ENCODE measurements at regions not wholly inside any gene's neighbourhood (a gene's known extent, or its start where the extent isn't known, plus 50 kb on each side); places are given as distances from the start of the nearest gene placed in this dataset.

GRCh38 chr18:39773646-39774045 is 2181.4 kb upstream of the PIK3C3 start:
- DNase-seq (ENCODE audit: low spot score) = no peak

- DNase-seq (ENCODE audit: low spot score) = no peak
Measured at GRCh38 chr18:39772155-39772919, 2182.7 kb upstream of the PIK3C3 start.

- no peak for DNase-seq (ENCODE audit: low spot score)
Measured at GRCh38 chr18:39770399-39770798, 2184.6 kb upstream of the PIK3C3 start.

GRCh38 chr18:39764873-39765272 is 2190.2 kb upstream of the PIK3C3 start:
- no peak for DNase-seq (ENCODE audit: low spot score)

- no peak for DNase-seq (ENCODE audit: low spot score)
Measured at GRCh38 chr18:39761273-39761672, 2193.8 kb upstream of the PIK3C3 start.

- no peak for DNase-seq (ENCODE audit: low spot score)
Measured at GRCh38 chr18:39759926-39760325, 2194.3 kb upstream of the CELF4 start.

GRCh38 chr18:39753178-39753577 is 2187.6 kb upstream of the CELF4 start:
- no peak for DNase-seq (ENCODE audit: low spot score)

GRCh38 chr18:39752351-39752750 is 2186.8 kb upstream of the CELF4 start:
- no peak for DNase-seq (ENCODE audit: low spot score)

GRCh38 chr18:39751921-39752320 is 2186.3 kb upstream of the CELF4 start:
- no peak for DNase-seq (ENCODE audit: low spot score)

GRCh38 chr18:39751161-39751560 is 2185.6 kb upstream of the CELF4 start:
- no peak for DNase-seq (ENCODE audit: low spot score)

GRCh38 chr18:39749154-39749553 is 2183.6 kb upstream of the CELF4 start:
- DNase-seq (ENCODE audit: low spot score) = no peak

- no peak for DNase-seq (ENCODE audit: low spot score)
Measured at GRCh38 chr18:39748727-39749126, 2183.1 kb upstream of the CELF4 start.

GRCh38 chr18:39746201-39746600 is 2180.6 kb upstream of the CELF4 start:
- DNase-seq (ENCODE audit: low spot score) = no peak

- DNase-seq (ENCODE audit: low spot score) = no peak
Measured at GRCh38 chr18:39743463-39743862, 2177.9 kb upstream of the CELF4 start.

- DNase-seq (ENCODE audit: low spot score) = peak; percentile 66
Measured at GRCh38 chr18:39741755-39742466, 2176.3 kb upstream of the CELF4 start.

GRCh38 chr18:39737869-39738268 is 2172.3 kb upstream of the CELF4 start:
- no peak for DNase-seq (ENCODE audit: low spot score)

- DNase-seq (ENCODE audit: low spot score) = no peak
Measured at GRCh38 chr18:39732918-39733317, 2167.3 kb upstream of the CELF4 start.

GRCh38 chr18:39730606-39731005 is 2165.0 kb upstream of the CELF4 start:
- DNase-seq (ENCODE audit: low spot score) = no peak

- DNase-seq (ENCODE audit: low spot score) = no peak
Measured at GRCh38 chr18:39724652-39725051, 2159.1 kb upstream of the CELF4 start.

- DNase-seq (ENCODE audit: low spot score) = no peak
Measured at GRCh38 chr18:39721712-39722111, 2156.1 kb upstream of the CELF4 start.

- DNase-seq (ENCODE audit: low spot score) = peak; percentile 4
Measured at GRCh38 chr18:39713961-39714360, 2148.4 kb upstream of the CELF4 start.

GRCh38 chr18:39711701-39712100 is 2146.1 kb upstream of the CELF4 start:
- DNase-seq (ENCODE audit: low spot score) = no peak

- no peak for DNase-seq (ENCODE audit: low spot score)
Measured at GRCh38 chr18:39705362-39705761, 2139.8 kb upstream of the CELF4 start.
